IMR-90 (cell line): ENCODE measurements at regions not wholly inside any gene's neighbourhood (a gene's known extent, or its start where the extent isn't known, plus 50 kb on each side); places are given as distances from the start of the nearest gene placed in this dataset.

Source experiments
- ATAC-seq: fragments of 200-7000 bp; cut with Tn5 transposase; 2 replicates; pipeline ENCODE4 v1.9.1; 2020; ENCODE audit warnings: low read depth, mild to moderate bottlenecking, moderate library complexity
- BruUV-seq: library from RNA; stranded (reverse); fragments of 400-500 nt; replicated peaks from 2 replicates; lab custom pipeline; 2021; lab: Mats Ljungman, UMichigan
- CTCF ChIA-PET: fragments of 300-600 bp; formaldehyde crosslinking; extraction: SDS; loops from one replicate; lab custom pipeline; 2021; ENCODE audit warnings: antibody characterized with exemption; lab: Yijun Ruan, JAX
- POLR2A ChIA-PET: fragments of 300-600 bp; sonication (Branson Sonifier 250); formaldehyde crosslinking; loops from one replicate; lab custom pipeline; 2022; ENCODE audit warnings: antibody characterized with exemption; ENCODE audit not compliant: unreplicated experiment; lab: Charles Lee
- DNase-seq: peaks from one replicate; pipeline ENCODE4 v3.0.0; 2013
- H2AFZ ChIP-seq: replicated peaks from 2 replicates; pipeline ENCODE3; 2013; ENCODE audit warnings: low read length, mild to moderate bottlenecking; ENCODE audit not compliant: poor library complexity
- H2AK5ac ChIP-seq: 2 replicates; pipeline ENCODE4 v1.6.1; 2013; ENCODE audit warnings: low read depth, low read length, inconsistent platforms
- H2AK9ac ChIP-seq: replicated peaks from 2 replicates; pipeline ENCODE3; 2013; ENCODE audit warnings: mild to moderate bottlenecking, low read depth, low read length, moderate library complexity; ENCODE audit not compliant: poor library complexity
- H2BK120ac ChIP-seq: 2 replicates; pipeline ENCODE4 v1.6.1; 2013; ENCODE audit warnings: low read depth, low read length, inconsistent platforms
- H2BK15ac ChIP-seq: 3 replicates; pipeline ENCODE4 v1.6.1; 2013; ENCODE audit warnings: low read depth, low read length, inconsistent platforms
- H2BK20ac ChIP-seq: 2 replicates; pipeline ENCODE4 v1.6.1; 2013; ENCODE audit warnings: low read depth, mild to moderate bottlenecking, inconsistent platforms, low read length, moderate library complexity
- H2BK5ac ChIP-seq: 2 replicates; pipeline ENCODE4 v1.6.1; 2013; ENCODE audit warnings: mild to moderate bottlenecking, low read depth, low read length, inconsistent platforms; ENCODE audit not compliant: poor library complexity, severe bottlenecking
- H3K14ac ChIP-seq: replicated peaks from 2 replicates; pipeline ENCODE4 v1.6.1; 2013; ENCODE audit warnings: low read depth, low read length, inconsistent platforms
- H3K18ac ChIP-seq: 2 replicates; pipeline ENCODE4 v1.6.1; 2013; ENCODE audit warnings: low read depth, low read length, control low read depth
- H3K23ac ChIP-seq: 2 replicates; pipeline ENCODE4 v1.6.1; 2013; ENCODE audit warnings: low read depth, low read length, inconsistent platforms
- H3K27ac ChIP-seq: 2 replicates; pipeline ENCODE4 v1.5.1; 2013; ENCODE audit warnings: mild to moderate bottlenecking, control low read depth, low read length; ENCODE audit not compliant: insufficient read depth
- H3K27me3 ChIP-seq: 2 replicates; pipeline ENCODE4 v1.6.1; 2013; ENCODE audit warnings: low read length; ENCODE audit not compliant: control insufficient read depth, insufficient read depth
- H3K36me3 ChIP-seq: 2 replicates; pipeline ENCODE4 v1.6.1; 2013; ENCODE audit warnings: low read length, mixed read lengths; ENCODE audit not compliant: control insufficient read depth, insufficient read depth
- H3K4ac ChIP-seq: 2 replicates; pipeline ENCODE4 v1.6.1; 2013; ENCODE audit warnings: low read depth, low read length, inconsistent platforms
- H3K4me1 ChIP-seq: 2 replicates; pipeline ENCODE4 v1.6.1; 2013; ENCODE audit warnings: low read length, mixed read lengths; ENCODE audit not compliant: control insufficient read depth, insufficient read depth
- H3K4me2 ChIP-seq: 2 replicates; pipeline ENCODE4 v1.6.1; 2013; ENCODE audit warnings: low read depth, mild to moderate bottlenecking, control low read depth, low read length, moderate library complexity
- H3K4me3 ChIP-seq: 2 replicates; pipeline ENCODE4 v1.5.1; 2013; ENCODE audit warnings: low read depth, mild to moderate bottlenecking, control low read depth, low read length, moderate library complexity; ENCODE audit not compliant: insufficient read depth
- H3K56ac ChIP-seq: 2 replicates; pipeline ENCODE4 v1.6.1; 2013; ENCODE audit warnings: low read length, inconsistent platforms; ENCODE audit not compliant: insufficient read depth; ENCODE audit errors: extremely low read depth
- H3K79me1 ChIP-seq, 2 experiments: 2 replicates each; pipeline ENCODE4 v1.6.1; 2013; ENCODE audit warnings: low read length in 2 of 2, inconsistent platforms in 1 of 2, low read depth in 1 of 2
- H3K9ac ChIP-seq: 2 replicates; pipeline ENCODE4 v1.6.1; 2013; ENCODE audit warnings: low read depth, low read length, control low read depth
- H3K9me1 ChIP-seq: 2 replicates; pipeline ENCODE4 v1.6.1; 2013; ENCODE audit warnings: low read length, inconsistent platforms; ENCODE audit not compliant: insufficient read depth
- H3K9me3 ChIP-seq: 2 replicates; pipeline ENCODE4 v1.6.1; 2013; ENCODE audit warnings: low read length; ENCODE audit not compliant: control insufficient read depth, insufficient read depth
- H4K20me1 ChIP-seq: 2 replicates; pipeline ENCODE4 v1.6.1; 2013; ENCODE audit warnings: low read length, inconsistent platforms; ENCODE audit not compliant: insufficient read depth
- H4K5ac ChIP-seq: 2 replicates; pipeline ENCODE4 v1.6.1; 2013; ENCODE audit warnings: mild to moderate bottlenecking, low read depth, low read length, control low read depth
- H4K8ac ChIP-seq, 2 experiments: 2 replicates each; pipeline ENCODE4 v1.6.1; 2013; ENCODE audit warnings: low read depth in 2 of 2, low read length in 2 of 2, control low read depth in 1 of 2, inconsistent platforms in 1 of 2
- H4K91ac ChIP-seq: 2 replicates; pipeline ENCODE4 v1.6.1; 2013; ENCODE audit warnings: low read depth, low read length, inconsistent platforms; ENCODE audit not compliant: insufficient read depth
- BHLHE40 ChIP-seq: fragments of 150-350 bp; IDR thresholded peaks from 2 replicates; pipeline ENCODE4 v1.6.1; 2016; ENCODE audit warnings: mild to moderate bottlenecking, low read depth, low read length
- CEBPB ChIP-seq: IDR thresholded peaks from 2 replicates; pipeline ENCODE4 v1.6.1; 2012; ENCODE audit warnings: low read depth, low read length, improper control_type of control experiment
- CHD1 ChIP-seq: IDR thresholded peaks from 2 replicates; pipeline ENCODE4 v1.6.1; 2012; ENCODE audit warnings: low read depth, low read length, improper control_type of control experiment
- FOS ChIP-seq: fragments of 150-350 bp; IDR thresholded peaks from 2 replicates; pipeline ENCODE4 v1.6.1; 2016; ENCODE audit warnings: low read depth, low read length
- MAFK ChIP-seq: IDR thresholded peaks from 2 replicates; pipeline ENCODE4 v1.6.1; 2012; ENCODE audit warnings: low read depth, low read length, improper control_type of control experiment
- MAZ ChIP-seq: IDR thresholded peaks from 2 replicates; pipeline ENCODE4 v1.6.1; 2012; ENCODE audit warnings: low read depth, mild to moderate bottlenecking, low read length, improper control_type of control experiment, moderate library complexity, borderline replicate concordance
- MXI1 ChIP-seq: IDR thresholded peaks from 2 replicates; pipeline ENCODE4 v1.6.1; 2012; ENCODE audit warnings: low read depth, mild to moderate bottlenecking, low read length, moderate library complexity, borderline replicate concordance
- NFE2L2 ChIP-seq: fragments of 150-350 bp; IDR thresholded peaks from 2 replicates; pipeline ENCODE4 v1.6.1; 2016; ENCODE audit warnings: low read depth, mild to moderate bottlenecking, low read length
- POLR2A ChIP-seq: IDR thresholded peaks from 2 replicates; pipeline ENCODE4 v1.6.1; 2012; ENCODE audit warnings: mild to moderate bottlenecking, low read depth, low read length
- RAD21 ChIP-seq: IDR thresholded peaks from 2 replicates; pipeline ENCODE4 v1.6.1; 2012; ENCODE audit warnings: low read length, improper control_type of control experiment
- RCOR1 ChIP-seq: IDR thresholded peaks from 2 replicates; pipeline ENCODE4 v1.6.1; 2012; ENCODE audit warnings: mild to moderate bottlenecking, low read length, improper control_type of control experiment; ENCODE audit not compliant: insufficient replicate concordance
- RFX5 ChIP-seq: IDR thresholded peaks from 2 replicates; pipeline ENCODE4 v1.8.0; 2012; ENCODE audit warnings: low read depth, mild to moderate bottlenecking, low read length, moderate library complexity
- SMC3 ChIP-seq: fragments of 150-350 bp; IDR thresholded peaks from 2 replicates; pipeline ENCODE4 v1.6.1; 2016; ENCODE audit warnings: low read depth, mild to moderate bottlenecking, antibody characterized with exemption, low read length, moderate library complexity
- USF2 ChIP-seq: fragments of 150-350 bp; IDR thresholded peaks from 2 replicates; pipeline ENCODE4 v1.6.1; 2017; ENCODE audit warnings: mild to moderate bottlenecking, antibody characterized with exemption, low read length, low read depth
- WGBS, 2 experiments: methylation state at CpG; one replicate each; pipeline versions ENCODE4 v1.1.5 to v1.1.7; 2013; ENCODE audit warnings: missing lambda C conversion rate in 2 of 2; ENCODE audit not compliant: insufficient read length in 1 of 2; ENCODE audit errors: extremely low coverage in 2 of 2; 5-methylcytosine and 5-hydroxymethylcytosine counted together
- dilution Hi-C: fragments of 300-500 bp; cut with HindIII; formaldehyde crosslinking; loops from one replicate; pipeline ENCODE4 v1.14.3; 2018; ENCODE audit warnings: low sequenced_read_pairs; ENCODE audit not compliant: unreplicated experiment
- in situ Hi-C: fragments of 300-500 bp; cut with MboI; formaldehyde crosslinking; loops from 3 replicates; pipeline ENCODE4 v1.14.3; 2019; ENCODE audit warnings: low sequenced_read_pairs, inconsistent platforms, mixed read lengths
- intact Hi-C: fragments of 100-400 bp; cut with micrococcal nuclease; formaldehyde crosslinking; loops from 2 replicates; pipeline ENCODE4 v1.10.0; 2022
- TF ChIP-seq, protein P1 (sequence below): conservative IDR thresholded peaks from 2 replicates; pipeline ENCODE4 v1.5.1; 2012; ENCODE audit warnings: mild to moderate bottlenecking, low read depth, low read length, improper control_type of control experiment

DNA sequence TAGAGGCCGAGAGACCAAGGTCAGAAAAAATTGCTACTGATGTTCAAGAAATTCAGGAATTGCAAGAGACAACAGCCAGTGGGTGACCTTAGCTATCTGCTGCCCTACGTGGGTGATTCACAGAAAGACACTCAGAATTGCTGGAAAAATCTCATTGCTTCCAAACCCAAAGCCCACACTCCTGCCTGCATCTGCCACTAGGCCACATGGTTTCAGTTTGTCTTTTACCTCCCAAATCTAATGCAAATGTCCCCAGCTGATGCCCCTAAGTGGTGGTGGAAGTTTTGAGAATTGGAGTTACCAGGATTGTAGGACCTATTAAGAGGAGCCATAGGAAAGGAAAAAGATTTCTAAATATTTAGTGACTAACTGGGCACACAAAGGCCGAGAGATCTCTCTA, 341.5 kb upstream of the CHRM3 start:
- ChIA-PET CTCF (interaction anchor here (0.7 kb wide), 1 partner anchor 560 kb away, joined by 3 read pairs; no protein-coding TSS in a partner anchor), POLR2A (no interaction called here)
- no peaks in the 10 kb centered on the region for H3K4me1 ChIP-seq
- H3K9me1 ChIP-seq: no peaks in the 10 kb centered on the region
- H2AK5ac ChIP-seq: no peak overlapping the region
- intact Hi-C loops (no loop called here), in situ Hi-C loops (no loop called here), dilution Hi-C loops (no loop called here)
- H3K4me2 ChIP-seq: no peak overlapping the region
- H3K36me3 ChIP-seq: no peaks in the 10 kb centered on the region
- no peak for ATAC-seq
- H2BK120ac ChIP-seq: no peak overlapping the region
- DNase-seq: no peak
- no peak overlapping the region for H4K5ac ChIP-seq
- no peaks in the 10 kb centered on the region for H3K27me3 ChIP-seq
- no peak overlapping the region for H2BK15ac ChIP-seq
- no peak overlapping the region for H3K4ac ChIP-seq
- TF ChIP-seq FOS (no peak), NFE2L2 (no peak), MXI1 (no peak), MAFK (no peak), POLR2A (no peak), MAZ (no peak), CHD1 (no peak), BHLHE40 (no peak), SMC3 (no peak), RFX5 (no peak), RCOR1 (no peak), USF2 (no peak), CEBPB (no peak), RAD21 (no peak)
- TF ChIP-seq, protein P1, sequence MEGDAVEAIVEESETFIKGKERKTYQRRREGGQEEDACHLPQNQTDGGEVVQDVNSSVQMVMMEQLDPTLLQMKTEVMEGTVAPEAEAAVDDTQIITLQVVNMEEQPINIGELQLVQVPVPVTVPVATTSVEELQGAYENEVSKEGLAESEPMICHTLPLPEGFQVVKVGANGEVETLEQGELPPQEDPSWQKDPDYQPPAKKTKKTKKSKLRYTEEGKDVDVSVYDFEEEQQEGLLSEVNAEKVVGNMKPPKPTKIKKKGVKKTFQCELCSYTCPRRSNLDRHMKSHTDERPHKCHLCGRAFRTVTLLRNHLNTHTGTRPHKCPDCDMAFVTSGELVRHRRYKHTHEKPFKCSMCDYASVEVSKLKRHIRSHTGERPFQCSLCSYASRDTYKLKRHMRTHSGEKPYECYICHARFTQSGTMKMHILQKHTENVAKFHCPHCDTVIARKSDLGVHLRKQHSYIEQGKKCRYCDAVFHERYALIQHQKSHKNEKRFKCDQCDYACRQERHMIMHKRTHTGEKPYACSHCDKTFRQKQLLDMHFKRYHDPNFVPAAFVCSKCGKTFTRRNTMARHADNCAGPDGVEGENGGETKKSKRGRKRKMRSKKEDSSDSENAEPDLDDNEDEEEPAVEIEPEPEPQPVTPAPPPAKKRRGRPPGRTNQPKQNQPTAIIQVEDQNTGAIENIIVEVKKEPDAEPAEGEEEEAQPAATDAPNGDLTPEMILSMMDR: no peak
- no peak overlapping the region for H3K4me3 ChIP-seq
- H3K23ac ChIP-seq: no peak overlapping the region
- H3K14ac ChIP-seq: no peak overlapping the region
- no peak overlapping the region for H3K9ac ChIP-seq
- H4K20me1 ChIP-seq: no peaks in the 10 kb centered on the region
- no peak overlapping the region for H2AK9ac ChIP-seq
- H3K79me1 ChIP-seq: no peaks in the 10 kb centered on the region
- no peak overlapping the region for H4K91ac ChIP-seq
- no TSS peak for BruUV-seq
- no peak overlapping the region for H3K18ac ChIP-seq
- H3K9me3 ChIP-seq: peaks cover 17% of the 10 kb centered on the region; the same call in 1 of the 2 replicates
- H2AFZ ChIP-seq: no peak overlapping the region
- no peak overlapping the region for H2BK5ac ChIP-seq
- 20% methylated on average over 1 of the region's 3 CpGs; no CpG with 5 or more reads in 1 of the 2 experiments for WGBS, 2 experiments
- H2BK20ac ChIP-seq: no peak overlapping the region
- H3K27ac ChIP-seq: no peak overlapping the region
- H4K8ac ChIP-seq: no peak overlapping the region
- no peak overlapping the region for H3K56ac ChIP-seq
